Fibroblast of skin of right quadriceps (primary cell): ENCODE measurements at regions not wholly inside any gene's neighbourhood (a gene's known extent, or its start where the extent isn't known, plus 50 kb on each side); places are given as distances from the start of the nearest gene placed in this dataset.

ENCODE experiments used
- DNase-seq: peaks from one replicate; pipeline ENCODE4 v3.0.0-alpha.2; 2013

DNA sequence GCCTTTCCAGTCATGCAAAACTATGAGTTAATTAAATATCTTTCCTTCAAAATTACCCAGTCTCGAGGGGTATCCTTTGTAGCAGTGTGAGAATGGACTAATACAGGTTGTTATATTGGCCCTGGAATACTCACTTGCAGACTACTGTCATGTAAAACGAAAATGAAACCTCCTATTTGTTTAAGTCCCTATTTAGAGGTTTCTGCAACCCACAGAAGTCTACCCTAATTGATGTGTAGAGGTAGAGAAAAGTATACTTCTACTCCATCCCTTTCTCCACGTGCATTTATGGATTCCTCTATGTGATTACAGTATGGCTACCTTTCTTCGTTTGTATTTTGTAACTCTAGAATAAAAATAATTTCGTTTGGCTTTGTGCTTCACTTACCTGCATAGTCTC lies 371.1 kb downstream of the FSCB start:
- DNase-seq: no peak

DNA sequence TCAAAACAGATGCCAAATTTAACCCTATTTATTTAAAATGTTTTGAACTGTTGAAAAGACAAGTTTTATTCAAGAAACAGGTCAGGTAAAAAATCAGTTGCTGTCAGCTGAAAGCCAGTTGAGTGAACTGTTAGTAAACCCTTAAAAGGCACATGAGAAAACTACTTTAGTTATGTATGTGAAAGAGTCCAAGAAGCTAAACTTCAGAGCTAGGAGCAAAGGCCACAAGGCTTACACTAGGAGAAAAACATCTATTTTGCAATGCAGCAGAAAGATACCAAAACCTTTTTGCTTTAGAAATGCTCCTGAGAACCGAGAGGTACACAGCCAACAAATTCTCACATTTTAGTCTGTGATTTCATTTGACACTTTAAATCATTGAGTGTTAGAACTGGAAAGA lies 375.2 kb downstream of the FSCB start:
- DNase-seq: no peak

DNA sequence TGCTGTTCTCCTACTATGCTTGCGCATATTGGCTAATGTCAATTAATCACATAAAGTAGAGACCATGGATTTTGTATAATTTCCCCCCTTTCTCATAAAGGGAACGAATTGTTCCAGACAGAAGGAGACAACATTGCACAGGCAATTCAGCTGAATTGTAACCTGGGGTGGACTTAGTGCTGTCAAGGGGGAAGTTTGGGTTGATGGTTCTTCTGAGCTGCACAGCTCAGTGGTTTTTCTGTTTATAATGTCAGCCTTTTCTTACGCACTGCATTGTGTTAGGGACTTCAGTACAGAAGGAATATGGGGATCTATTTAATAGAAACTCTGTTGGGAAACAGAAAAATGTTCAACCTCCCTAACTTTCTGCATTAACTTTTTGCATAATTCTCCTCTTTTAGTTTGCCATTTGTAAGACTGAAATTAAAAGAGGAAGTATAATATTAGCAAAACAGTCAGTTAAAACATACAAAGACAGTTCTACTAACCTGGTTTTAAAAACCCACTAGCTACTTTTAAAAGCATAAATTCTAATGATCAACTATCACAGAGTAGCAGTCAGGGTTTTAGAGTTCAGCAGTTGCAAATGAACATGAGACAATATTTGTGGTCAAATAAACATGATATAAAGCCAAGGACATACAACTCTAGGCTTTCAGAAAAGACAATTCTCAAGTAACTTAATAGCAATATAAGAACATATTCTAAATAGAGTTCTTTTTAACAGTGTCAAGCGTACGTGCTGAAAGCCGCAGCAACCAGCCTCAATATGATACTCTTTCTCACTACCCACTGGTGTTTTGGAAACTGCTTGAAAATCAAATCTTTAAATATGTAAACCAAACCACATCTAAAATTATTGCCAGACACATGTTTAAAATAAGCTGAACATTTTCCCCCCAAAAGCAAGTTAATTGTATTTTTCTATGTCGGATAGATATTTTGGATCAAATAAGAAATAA lies 393.0 kb downstream of the FSCB start:
- no peak for DNase-seq

DNA sequence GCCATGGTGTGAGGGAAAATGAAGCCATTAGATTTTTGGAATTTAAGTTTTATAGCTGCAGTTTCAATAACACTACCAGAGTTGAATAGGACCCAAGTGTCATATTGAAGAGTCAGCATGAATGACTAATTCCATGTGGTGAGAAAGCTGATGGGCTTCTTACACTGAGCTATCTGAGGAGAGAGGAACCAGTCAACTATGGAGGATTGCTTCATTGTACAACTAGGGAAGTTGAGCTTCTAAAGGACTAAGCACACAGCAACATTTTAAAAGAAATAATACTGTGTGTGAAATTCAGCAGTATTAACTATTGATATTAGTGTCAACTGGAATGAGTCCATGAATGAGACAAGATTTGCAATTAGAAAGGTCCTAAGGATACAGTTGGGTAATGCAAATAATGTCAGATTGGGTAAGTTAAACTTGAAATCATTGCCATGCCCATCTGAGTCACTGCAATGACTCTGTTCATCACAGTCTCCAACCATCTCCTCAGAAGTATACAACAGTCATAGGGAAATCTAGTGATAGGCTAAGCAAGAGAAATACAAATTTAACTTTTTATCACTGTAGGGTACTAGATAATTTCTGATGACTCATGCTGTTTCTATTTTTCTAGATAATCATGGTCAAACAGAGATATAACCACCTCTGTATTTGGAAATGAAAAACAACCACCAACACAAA lies 394.2 kb downstream of the FSCB start:
- no peak for DNase-seq

DNA sequence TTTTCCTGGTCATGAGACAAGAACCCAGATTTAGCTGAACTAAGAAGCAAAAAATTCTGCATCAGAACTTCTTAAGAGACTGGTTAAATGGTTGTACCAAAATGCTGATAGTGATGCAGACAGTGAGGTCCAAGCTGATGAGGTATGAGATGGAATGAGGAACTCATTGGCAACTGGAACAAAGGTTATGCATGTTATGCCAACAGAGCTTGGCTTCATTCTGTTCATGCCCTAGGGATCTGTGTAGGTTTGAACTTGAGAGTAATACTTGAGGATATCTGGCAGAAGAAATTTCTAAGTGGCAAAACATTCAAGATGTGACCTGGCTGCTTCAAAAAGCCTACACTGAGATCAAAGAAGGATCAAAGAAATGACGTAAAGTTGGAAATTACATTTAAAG lies 398.0 kb downstream of the FSCB start:
- no peak for DNase-seq

DNA sequence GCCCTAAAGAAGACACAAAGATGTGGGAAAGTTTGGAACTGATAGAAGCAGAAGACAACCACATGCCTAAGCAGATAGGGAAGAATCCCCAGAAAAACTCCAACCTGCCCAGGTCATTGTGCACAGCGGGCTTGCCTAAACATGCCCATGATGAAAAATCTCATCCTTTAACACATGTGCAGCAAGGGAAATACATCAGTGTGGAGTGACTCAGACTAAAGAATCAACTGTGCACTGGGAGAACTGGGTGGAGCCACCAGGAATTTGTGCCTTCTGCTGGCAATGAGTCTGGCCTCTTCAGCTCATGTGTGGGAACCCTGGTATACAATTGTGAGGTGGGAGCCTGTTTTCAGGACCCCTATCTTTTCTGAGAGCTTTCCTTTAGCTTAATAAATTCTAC lies 398.5 kb downstream of the FSCB start:
- no peak for DNase-seq

DNA sequence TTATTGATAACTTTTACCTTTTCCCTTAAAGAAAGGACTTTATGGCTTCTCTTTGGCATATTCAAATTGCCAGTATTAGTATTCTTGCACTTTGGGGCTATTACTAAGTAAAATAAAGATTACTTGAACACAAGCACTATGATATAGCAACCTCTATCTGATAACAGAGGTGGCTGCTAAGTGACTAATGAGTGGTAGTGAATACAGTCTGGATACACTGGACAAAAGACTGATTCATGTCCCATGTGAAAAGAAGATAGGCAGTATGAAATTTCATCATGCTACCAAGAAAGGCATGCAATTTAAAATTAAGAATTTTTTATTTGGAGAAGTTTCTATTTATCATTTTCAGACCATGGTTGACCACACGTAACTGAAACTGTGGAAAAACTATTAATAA lies 399.9 kb downstream of the FSCB start:
- no peak for DNase-seq

DNA sequence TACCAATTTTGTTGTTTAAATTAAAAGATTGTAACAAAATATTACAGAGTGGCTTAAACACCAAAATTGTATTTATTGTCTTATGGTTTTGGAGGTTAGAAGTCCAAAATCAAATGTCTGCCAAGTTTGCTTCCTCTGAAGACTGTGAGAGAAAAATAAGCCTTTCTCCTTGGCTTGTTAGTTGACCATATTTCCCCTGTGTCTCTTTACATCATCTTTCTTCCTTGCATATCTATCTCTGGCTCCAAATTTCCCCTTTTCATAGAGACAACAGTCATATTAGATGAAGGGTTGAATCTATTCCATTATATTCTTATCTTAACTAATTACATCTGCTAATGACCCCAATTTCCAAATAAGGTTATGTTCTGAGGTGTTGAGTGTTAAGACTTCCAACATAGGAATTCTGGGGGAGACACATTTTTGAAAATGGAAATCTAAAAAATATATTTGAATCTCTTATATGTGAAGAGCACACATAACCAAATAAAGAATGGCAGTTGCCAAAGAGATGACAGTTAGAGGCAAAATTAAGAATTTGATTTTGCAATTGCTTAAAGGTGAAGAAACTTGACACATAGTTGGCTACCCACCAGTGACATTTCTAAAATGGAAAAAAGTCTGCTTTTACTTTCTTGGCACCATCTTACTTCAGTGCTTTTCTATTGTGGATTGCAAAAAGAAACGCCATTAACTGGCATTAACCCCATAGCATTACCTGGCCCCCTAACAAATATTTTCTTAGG lies 407.2 kb downstream of the FSCB start:
- DNase-seq: no peak

DNA sequence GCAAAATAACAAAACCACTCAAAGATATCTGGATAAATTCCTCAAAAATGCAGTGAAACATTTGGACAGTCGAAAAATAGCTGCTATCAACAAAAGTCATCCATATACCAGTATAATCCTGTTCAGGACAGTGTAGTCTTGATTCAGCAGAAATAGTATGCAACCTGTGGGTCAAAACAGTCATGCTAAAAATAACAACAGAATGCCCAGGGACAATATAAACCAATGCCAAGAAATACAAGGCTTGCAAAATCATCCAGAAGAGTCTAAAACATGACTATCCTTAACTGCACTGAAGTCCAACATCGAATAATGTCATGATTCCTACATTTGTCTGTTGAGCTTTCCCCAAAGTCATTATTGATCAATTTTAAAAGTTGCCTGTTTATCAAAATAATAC lies 425.9 kb downstream of the FSCB start:
- DNase-seq: no peak

DNA sequence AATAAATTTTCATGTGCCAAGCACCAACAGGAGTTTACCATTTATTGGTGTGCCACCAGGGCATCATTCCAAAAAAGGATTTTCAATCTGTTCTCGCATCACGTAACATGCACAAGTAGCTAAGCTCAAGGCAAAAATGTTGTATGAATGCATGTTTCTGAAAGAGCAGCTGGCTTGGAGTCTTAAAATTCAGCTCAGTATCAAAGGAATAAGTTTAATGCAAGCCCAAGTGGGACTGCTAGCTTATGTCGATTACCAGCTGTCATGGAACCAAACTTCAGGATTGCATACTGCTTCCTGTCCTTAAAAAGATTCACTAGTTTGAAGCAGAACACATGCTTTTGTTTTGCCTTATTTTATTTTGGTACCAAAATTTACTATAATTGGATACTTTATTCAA lies 437.0 kb downstream of the FSCB start:
- no peak for DNase-seq

DNA sequence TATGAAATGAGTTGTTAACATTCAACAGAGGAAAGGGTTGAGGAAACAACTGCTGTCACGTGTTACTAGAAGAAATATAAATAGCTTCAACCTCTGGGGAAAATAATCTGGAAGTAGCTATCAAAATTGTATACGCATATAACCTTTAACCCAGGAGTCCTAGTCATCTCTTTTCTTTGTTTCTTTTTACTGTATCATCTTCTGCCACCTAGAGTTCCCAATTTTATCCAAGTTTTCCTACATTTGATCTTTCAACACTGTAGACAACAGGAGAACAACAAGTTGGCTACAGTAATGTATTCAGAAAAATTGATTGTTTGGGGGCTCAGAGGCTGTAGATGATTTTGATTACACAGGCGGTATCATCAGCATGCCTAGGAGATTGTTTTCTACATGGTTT lies 453.7 kb downstream of the FSCB start:
- no peak for DNase-seq

DNA sequence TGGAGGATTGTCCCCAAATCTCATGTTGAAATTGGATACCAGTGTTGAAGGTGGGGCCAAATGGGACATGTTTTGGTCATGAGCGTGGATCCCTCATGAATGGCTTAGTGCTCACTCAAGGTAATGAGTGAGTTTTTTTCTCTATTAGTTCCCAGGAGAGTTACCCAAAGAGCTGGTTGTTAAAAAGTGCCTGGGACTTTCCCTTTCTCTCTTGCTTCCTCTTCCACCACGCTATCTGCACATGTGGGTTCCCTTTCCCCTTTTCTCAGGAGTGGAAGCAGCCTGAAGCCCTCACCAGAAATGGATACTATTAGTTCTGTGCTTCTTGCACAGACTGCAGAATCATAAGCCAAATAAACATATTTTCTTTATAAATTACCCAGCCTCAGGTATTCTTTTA lies 465.4 kb downstream of the FSCB start:
- DNase-seq: no peak

DNA sequence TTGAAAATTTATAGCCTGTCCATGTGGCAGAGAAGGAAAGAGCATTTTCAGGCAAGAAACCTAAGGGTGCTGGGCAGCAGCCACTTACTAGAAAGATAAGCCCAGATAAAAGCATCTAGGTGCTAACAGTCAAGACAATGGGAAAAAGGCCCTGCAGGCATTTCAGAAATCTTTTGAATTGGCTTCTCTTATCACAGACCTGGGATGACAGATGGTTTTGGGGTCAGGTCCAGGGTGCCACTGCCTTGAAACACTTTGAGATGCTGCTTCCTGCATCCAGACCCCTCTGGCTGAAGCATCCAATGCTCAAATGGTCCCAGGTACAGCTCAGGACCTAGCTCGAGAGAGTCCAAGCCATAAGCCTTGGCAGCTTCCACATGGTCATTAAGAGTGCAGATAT lies 466.5 kb downstream of the FSCB start:
- no peak for DNase-seq

DNA sequence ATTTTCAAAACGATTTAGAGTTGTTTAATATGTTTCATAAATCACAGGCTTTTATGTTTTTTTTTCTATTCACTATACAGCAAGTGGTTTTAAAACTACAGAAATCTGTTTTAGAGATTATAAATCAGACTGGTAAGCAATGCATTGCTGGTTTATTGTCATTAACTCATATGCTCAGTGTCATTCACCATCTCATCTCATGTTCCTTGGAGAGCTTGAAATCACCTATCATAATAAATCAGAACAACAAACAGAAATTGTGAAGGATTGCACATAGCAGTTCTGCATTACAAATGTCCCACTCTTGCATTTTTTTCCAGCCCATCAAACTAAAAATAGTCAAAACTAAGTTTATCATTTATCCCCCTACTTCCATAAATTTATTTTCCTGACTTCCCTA lies 470.8 kb downstream of the FSCB start:
- DNase-seq: no peak

DNA sequence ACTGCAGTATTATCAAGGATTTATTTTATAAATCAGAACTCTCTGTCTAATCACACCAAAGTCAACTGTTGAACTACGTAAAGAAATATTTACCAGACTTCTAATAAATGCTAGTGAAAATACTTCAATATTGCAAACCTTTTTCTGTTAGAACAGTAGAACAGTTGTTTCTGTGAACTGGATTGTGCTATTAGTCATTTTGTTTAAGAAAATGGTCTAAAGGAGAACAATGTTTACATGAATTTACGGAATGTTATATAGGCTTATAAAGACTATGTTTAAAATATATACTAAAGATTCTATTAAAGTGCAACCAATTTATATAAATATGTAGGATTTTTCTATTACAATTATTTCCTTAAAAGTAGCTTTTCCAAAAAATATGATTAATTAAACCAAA lies 471.4 kb downstream of the FSCB start:
- no peak for DNase-seq

DNA sequence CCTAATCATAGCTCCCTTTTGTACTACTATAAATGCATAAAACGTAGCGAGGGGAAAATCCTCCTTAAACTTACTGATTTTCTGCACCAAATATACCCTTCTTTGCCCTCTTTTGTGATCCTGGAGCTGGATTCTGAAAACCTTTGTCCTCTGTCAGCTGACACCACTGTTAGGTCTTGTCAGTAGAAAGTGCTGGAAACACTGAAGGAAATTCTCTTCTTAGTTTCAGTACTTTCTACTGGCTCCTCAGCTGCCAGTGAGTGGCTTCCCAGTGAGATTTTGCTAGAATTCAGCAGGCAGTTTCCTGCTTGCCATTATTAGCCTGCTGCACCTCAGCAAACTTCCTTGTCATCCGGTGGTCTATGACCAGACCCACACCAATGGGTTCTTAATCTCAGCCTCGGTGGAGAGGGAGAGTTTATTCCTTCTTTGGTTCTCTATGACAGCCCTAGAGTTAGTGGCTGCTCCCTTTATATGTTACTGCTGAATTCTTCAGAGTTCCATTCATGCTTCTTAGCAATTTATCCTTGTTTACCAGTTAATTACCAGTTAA lies 476.2 kb downstream of the FSCB start:
- no peak for DNase-seq

DNA sequence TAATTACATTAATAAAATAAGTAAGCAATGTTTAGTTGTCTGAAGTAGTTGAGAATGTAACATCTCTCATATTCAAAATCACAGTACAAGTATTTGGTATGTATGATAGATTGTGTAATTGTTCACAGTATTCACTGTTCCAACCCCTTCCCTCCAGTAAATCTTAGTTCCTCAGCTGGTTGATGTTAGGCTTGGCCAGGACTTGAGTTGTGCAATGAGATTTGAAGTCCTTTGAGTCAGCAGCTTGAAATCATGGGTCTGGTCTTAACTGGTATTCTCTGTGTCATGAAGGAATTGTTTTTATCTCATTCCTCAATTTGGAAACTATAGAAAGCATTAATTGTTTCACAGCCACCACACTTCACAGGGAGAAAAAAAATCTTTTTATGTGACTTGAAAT lies 477.1 kb downstream of the FSCB start:
- peak; percentile 35 for DNase-seq

DNA sequence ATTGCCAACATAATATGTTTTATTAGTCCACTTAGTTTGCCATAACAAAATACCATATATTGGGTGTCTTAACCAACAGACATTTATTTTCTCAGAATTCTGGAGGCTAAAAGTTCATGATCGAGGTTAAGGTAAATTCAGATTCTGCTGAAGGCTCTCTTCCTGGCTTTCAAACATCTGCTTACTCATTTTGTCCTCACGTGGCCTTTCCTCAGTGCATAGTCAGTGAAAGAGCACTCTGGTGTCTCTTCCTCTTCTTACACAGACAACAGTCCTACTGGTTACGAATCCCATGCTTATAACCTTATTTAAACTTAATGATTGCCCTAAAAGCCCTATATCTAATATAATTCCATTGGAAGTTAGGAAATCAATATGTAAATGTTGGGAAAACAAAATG lies 479.7 kb downstream of the FSCB start:
- no peak for DNase-seq

DNA sequence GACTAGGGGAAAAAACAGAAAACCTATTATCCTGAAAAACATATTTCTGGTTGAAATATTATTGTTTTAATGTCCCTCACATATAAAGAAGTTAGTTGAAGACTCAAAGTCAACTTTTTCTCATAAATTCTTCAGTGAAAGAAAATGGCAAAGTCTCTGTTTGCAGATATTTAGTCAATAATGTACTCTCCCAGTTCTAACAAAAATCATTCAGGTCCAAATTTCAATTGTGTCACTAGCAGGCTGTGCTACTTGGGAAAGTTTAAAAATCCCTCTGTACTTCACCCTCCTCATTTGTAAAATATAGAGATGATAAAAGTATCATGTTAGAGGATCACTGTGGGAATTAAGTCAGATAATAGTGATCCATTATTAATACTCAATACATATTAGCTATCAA lies 496.5 kb downstream of the FSCB start:
- DNase-seq: no peak

DNA sequence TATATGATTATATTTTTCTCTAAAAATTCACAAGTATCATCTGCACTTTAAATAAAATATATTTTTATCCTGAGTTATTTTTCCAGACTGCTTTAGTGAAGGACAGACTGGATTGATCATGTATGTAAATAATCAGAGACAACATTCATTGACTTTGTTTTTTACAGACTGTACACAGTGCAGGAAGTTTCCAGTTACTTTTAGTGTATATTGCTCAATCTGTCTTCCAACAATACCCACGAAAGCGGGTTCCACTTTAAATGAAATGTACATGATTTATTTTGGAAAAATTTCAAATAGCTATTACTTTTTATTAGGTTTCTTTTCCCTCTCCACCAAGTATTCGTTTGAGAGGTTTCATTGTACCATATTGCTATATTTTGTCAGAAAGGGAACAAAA lies 497.0 kb downstream of the FSCB start:
- no peak for DNase-seq

DNA sequence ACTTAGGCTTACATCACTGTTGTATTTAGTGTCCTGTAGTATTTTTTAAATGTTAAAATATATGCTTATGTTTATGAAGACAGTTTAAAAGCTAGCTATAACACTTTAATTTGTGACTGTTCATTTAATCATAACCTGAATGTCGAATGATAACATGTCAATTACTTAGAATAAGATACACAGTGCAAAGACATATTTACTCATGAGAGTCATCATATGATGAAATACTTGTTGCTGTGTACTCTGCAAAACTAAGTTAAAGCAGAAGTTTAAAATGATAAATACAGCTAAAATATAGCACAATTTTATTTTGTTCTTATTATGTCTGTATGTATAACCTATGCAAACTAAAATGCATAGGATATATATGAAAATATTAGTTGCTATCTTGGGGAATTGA lies 497.4 kb downstream of the FSCB start:
- DNase-seq: no peak

DNA sequence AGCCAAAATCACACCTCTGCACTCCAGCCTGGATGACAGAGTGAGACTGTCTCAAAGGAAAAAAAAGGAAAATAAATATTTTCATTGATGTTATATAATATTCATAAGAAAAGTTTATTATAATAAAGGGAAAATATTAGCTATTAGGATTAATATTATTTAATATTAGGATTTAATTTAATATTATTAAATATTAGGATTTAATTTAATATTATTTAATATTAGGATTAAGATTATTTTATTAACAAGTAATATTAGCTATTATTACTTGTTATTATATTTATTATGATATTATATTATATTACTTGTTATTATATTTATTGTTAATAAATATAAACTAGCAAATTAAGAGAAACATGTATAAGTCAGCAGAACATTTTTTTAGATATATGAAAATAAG lies 518.1 kb downstream of the FSCB start:
- no peak for DNase-seq

DNA sequence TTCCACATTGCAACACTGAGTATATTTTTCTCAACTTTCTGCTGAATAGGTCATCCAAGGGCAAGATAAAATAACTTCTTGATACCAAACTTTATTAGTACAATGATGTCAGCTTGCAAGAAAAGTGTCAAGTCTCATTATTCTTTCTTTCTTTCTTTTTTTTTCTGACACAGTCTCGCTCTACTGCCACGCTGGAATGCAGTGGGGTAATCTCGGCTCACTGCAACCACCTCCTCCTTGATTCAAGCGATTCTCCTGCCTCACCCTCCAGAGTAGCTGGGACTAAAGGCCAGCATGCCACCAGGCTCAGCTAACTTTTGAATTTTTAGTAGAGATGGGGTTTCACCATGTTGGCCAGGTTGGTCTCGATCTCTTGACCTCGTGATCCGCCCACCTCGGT lies 523.4 kb downstream of the FSCB start:
- DNase-seq: no peak
